GM13977 (cell line): ENCODE measurements at regions not wholly inside any gene's neighbourhood (a gene's known extent, or its start where the extent isn't known, plus 50 kb on each side); places are given as distances from the start of the nearest gene placed in this dataset.

Experiments
- DNase-seq: peaks from one replicate; pipeline ENCODE4 v3.0.0; 2012; ENCODE audit warnings: low spot score
- CTCF ChIP-seq: IDR thresholded peaks from 2 replicates; pipeline ENCODE4 v1.5.1; 2012; ENCODE audit warnings: mild to moderate bottlenecking, control low read depth; ENCODE audit not compliant: insufficient read depth; ENCODE audit errors: extremely low read depth, missing control alignments
- in situ Hi-C: fragments of 300-500 bp; cut with MboI; formaldehyde crosslinking; loops from one replicate; pipeline ENCODE4 v1.12.0; 2022; ENCODE audit warnings: low sequenced_read_pairs, low pct_unique_long_range_greater_than_20kb, mixed read lengths, inconsistent platforms; ENCODE audit not compliant: unreplicated experiment

- in situ Hi-C loops = no loop called here
- no peak for DNase-seq
- no peak for TF ChIP-seq CTCF
Observed at GRCh38 chr21:20617130-20617529, 381.1 kb upstream of the NCAM2 start.

- no peak for DNase-seq
- in situ Hi-C loops = no loop called here
- TF ChIP-seq CTCF = no peak
Observed at GRCh38 chr21:20618878-20619277, 379.3 kb upstream of the NCAM2 start.

GRCh38 chr21:20627594-20627993 lies 370.6 kb upstream of the NCAM2 start:
- no peak for TF ChIP-seq CTCF

GRCh38 chr21:20631633-20632032 lies 366.6 kb upstream of the NCAM2 start:
- TF ChIP-seq CTCF = no peak
- in situ Hi-C loops = no loop called here

More at GRCh38 chr21:20627594-20627993, 370.6 kb upstream of the NCAM2 start:
- in situ Hi-C loops = no loop called here
- no peak for DNase-seq

GRCh38 chr21:20639026-20639425 lies 359.2 kb upstream of the NCAM2 start:
- TF ChIP-seq CTCF = no peak
- in situ Hi-C loops = no loop called here
- DNase-seq = no peak

More at GRCh38 chr21:20631633-20632032, 366.6 kb upstream of the NCAM2 start:
- no peak for DNase-seq

- no peak for TF ChIP-seq CTCF
- in situ Hi-C loops = no loop called here
- DNase-seq = no peak
Observed at GRCh38 chr21:20641241-20641640, 357.0 kb upstream of the NCAM2 start.

GRCh38 chr21:20642681-20643080 lies 355.5 kb upstream of the NCAM2 start:
- in situ Hi-C loops = no loop called here
- TF ChIP-seq CTCF = no peak
- no peak for DNase-seq
